ENCODE measurements at regions not wholly inside any gene's neighbourhood (a gene's known extent, or its start where the extent isn't known, plus 50 kb on each side); places are given as distances from the start of the nearest gene placed in this dataset.

DNA sequence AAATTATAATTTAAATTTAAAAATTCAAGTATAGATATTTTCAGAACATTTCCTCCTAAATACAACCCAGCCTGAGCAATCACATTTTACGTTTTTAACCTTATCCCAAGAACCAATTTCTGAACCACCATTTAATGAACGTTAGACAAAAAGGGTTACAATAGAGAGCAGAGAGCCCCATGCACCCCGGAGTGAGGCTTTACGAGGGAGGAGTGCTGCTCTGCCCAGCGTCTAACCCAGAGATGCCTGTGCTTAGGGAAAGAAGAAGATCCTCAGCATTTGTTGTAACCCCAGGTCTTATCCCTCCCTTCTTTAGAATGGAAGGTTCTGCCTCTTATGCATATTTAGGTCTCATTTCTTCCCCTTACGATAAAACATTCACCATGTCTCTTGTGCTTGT is 169.1 kb downstream of the ICE1 start:
- no peak for TF ChIP-seq CTCF (IDR thresholded peaks at IDR 0.05)
- ChIA-PET POLR2A (no interaction called here), CTCF (no interaction called here)
- no peaks in the 10 kb centered on the region for H3K27me3 Mint-ChIP-seq
- H3K36me3 Mint-ChIP-seq (ENCODE audit: low read depth) = no peaks in the 10 kb centered on the region
- ATAC-seq (ENCODE audit: low read depth) (no peak), DNase-seq (no peak)
- intact Hi-C loops (cut with micrococcal nuclease) = no loop called here
- H3K4me3 Mint-ChIP-seq = no peak overlapping the region
- H3K27ac Mint-ChIP-seq = no peak overlapping the region
- no peaks in the 10 kb centered on the region for H3K9me3 Mint-ChIP-seq
- H3K4me1 Mint-ChIP-seq = no peaks in the 10 kb centered on the region

DNA sequence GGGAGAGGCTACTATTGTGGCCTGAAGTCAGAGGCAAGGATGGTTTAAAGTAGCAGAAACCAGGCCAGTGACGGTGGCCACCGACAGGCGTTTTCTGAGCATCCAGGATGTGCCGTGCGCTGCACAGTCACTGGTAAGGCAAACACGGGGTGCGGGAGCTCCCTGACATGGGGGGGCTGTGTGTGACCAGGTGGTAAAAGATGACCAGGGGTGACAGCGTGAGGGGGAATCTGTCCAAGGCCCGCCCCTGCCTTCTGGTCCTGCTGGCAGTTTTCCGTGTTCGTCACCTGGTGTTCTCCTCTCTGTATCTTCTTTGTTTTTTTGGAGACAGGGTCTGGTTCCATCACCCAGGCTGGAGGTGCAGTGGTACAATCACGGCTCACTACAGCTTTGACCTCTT is 167.4 kb downstream of the ICE1 start:
- intact Hi-C loops (cut with micrococcal nuclease) = no loop called here
- Mint-ChIP-seq H3K27ac (no peak overlapping the region), H3K36me3 (ENCODE audit: low read depth) (no peaks in the 10 kb centered on the region), H3K4me3 (no peak overlapping the region), H3K4me1 (no peaks in the 10 kb centered on the region), H3K27me3 (no peaks in the 10 kb centered on the region), H3K9me3 (no peaks in the 10 kb centered on the region)
- TF ChIP-seq CTCF (IDR thresholded peaks at IDR 0.05) = no peak
- POLR2A ChIA-PET = no interaction called here
- CTCF ChIA-PET = no interaction called here
- DNase-seq (no peak), ATAC-seq (ENCODE audit: low read depth) (no peak)

- CTCF ChIA-PET = no interaction called here
- H3K27ac Mint-ChIP-seq = no peak overlapping the region
- H3K36me3 Mint-ChIP-seq (ENCODE audit: low read depth) = no peaks in the 10 kb centered on the region
- H3K4me3 Mint-ChIP-seq = no peak overlapping the region
- H3K27me3 Mint-ChIP-seq = no peaks in the 10 kb centered on the region
- TF ChIP-seq CTCF (IDR thresholded peaks at IDR 0.05) = no peak
- DNase-seq = no peak
- no peaks in the 10 kb centered on the region for H3K9me3 Mint-ChIP-seq
- no peak for ATAC-seq (ENCODE audit: low read depth)
- POLR2A ChIA-PET = no interaction called here
- H3K4me1 Mint-ChIP-seq = no peaks in the 10 kb centered on the region
- intact Hi-C loops (cut with micrococcal nuclease) = no loop called here
Measured at GRCh38 chr5:5588887-5589826, 166.7 kb downstream of the ICE1 start.

- no peaks in the 10 kb centered on the region for H3K36me3 Mint-ChIP-seq (ENCODE audit: low read depth)
- no peak overlapping the region for H3K27ac Mint-ChIP-seq
- POLR2A ChIA-PET = no interaction called here
- no peaks in the 10 kb centered on the region for H3K9me3 Mint-ChIP-seq
- H3K4me3 Mint-ChIP-seq = no peak overlapping the region
- no peaks in the 10 kb centered on the region for H3K4me1 Mint-ChIP-seq
- ATAC-seq (ENCODE audit: low read depth) (no peak), DNase-seq (no peak)
- H3K27me3 Mint-ChIP-seq = no peaks in the 10 kb centered on the region
- CTCF ChIA-PET = no interaction called here
- TF ChIP-seq CTCF (IDR thresholded peaks at IDR 0.05) = no peak
- intact Hi-C loops (cut with micrococcal nuclease) = no loop called here
Measured at GRCh38 chr5:5588386-5588785, 165.9 kb downstream of the ICE1 start.

GRCh38 chr5:5587474-5587873 is 165.0 kb downstream of the ICE1 start:
- intact Hi-C loops (cut with micrococcal nuclease) = no loop called here
- Mint-ChIP-seq H3K27ac (no peak overlapping the region), H3K4me1 (no peaks in the 10 kb centered on the region), H3K36me3 (ENCODE audit: low read depth) (no peaks in the 10 kb centered on the region), H3K9me3 (no peaks in the 10 kb centered on the region), H3K27me3 (no peaks in the 10 kb centered on the region), H3K4me3 (no peak overlapping the region)
- DNase-seq (no peak), ATAC-seq (ENCODE audit: low read depth) (no peak)
- ChIA-PET CTCF (no interaction called here), POLR2A (no interaction called here)
- no peak for TF ChIP-seq CTCF (IDR thresholded peaks at IDR 0.05)
